HG02852 (cell line): ENCODE measurements at regions not wholly inside any gene's neighbourhood (a gene's known extent, or its start where the extent isn't known, plus 50 kb on each side); places are given as distances from the start of the nearest gene placed in this dataset.
"Not testable (repeated sequence)": the region's sequence is repeated elsewhere in the genome, so short reads cannot be mapped to it uniquely, and the experiment has no call there.

Experiments
- ATAC-seq: cut with Tn5 transposase; IDR thresholded peaks from one replicate; pipeline ENCODE4 v1.9.1; 2021; ENCODE audit warnings: mild to moderate bottlenecking, moderate library complexity; ENCODE audit not compliant: unreplicated experiment

DNA sequence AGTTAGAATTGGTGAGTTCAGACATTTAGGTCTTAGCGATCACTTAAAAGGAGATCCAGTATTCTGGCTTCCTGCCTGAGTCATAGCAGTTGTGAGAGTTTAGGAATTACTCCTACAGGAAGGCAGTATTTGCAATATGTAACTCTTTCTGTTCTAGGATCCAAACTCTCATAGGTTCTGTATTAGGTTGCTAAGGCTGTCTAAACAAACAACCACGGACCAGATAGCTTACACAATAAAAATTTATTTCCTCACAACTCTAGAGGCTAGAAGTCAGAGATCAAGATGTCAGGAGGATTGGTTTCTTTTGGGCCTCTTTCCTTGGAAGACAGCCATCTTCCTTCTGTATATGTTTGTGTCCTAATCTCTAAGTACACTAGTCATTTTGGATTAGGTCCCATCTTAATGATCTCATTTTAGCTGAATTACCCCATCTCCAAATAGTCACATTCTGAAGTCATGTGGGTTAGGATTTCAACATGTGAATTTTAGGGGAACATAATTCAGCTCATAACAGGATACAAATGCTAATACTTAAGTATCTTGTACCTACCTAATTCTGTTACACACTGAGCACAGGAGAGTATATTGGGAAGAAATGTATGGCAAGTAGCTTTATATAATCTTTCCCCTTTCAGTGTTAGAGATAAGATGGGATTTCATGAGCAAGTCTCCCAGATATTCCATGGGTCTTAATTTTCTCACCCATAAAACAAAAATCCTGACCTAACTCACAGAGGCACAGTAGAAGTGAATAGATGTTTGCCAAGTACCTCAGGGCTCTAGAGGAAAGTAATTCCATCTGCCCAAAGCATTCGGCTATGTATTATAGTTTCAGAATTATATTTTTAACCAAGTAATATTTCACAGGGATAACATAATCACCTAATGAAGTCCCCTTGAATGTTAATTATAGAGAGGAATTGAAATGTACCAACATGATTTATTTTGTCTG, 144.4 kb downstream of the PTBP2 start:
- no peak for ATAC-seq

DNA sequence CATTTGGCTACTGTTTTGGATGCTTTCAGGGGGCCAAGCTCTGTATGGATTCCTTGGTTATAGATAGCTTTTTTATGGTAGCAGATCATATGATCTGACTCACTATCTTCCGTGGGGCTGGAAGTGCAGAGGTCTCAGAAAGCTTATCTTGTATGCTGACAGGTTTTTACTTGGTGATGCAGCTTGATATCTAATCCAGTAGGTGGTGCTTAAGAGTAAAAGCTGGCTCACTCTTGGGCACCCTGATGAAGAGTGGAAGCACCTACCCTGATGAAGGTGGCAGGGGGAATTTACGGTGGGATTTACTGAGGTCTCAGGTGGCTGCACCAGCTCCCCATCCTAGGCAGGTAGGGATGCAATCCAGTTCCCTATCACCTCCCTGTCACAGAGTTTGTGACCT, 151.2 kb downstream of the PTBP2 start:
- no peak for ATAC-seq

DNA sequence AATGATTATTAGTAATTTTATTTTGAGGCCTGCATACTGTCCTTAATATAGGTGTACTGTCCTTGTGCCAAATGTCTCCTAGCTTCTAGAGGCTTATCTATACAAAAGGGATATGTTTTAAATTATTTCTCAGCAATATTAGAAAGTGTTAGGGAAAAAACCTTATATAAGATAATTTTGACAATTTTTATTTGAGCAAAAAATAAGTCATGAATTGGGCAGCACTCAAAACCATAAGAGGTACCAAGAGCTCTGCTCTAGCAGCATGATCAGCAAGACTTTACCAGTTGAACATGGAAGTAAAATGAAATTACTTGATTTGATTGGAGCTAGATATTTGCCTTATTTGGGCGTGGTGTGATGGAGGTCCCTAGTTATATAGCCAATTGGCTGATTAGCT, 157.1 kb downstream of the PTBP2 start:
- no peak for ATAC-seq

DNA sequence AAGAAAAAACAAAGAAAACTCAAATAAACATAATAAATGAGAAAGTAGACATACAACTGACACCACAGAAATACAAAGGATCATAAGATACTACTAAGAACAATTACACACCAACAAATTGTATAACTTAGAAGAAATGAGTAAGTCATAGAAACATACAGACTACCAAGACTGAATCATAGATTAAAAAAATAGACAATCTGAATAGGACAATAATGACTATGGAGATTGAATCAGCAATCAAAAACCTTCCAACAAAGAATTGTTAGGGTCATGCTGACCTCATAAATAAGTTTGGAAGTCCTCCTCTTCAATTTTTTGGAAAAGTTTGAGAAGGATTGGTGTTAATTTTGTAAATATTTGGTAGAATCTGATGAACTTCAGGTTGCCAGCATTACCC, 159.0 kb downstream of the PTBP2 start:
- ATAC-seq = no peak

DNA sequence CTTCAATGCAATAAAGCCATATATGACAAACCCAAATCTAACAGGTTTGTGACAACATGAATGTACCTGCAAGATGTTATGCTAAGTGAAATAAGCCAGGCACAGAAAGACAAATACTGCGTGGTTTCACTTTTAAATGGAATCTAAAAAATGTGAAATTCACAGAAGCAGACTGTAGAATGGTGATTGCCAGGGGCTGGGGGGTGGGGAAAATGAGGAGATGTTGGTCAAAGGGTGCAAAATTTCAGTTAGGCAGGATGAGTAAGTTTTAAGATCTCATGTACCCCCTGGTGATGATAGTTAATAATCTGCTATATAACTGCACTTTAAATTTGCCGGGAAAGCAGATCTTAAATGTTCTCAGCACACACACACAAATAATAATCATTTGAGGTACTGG, 160.5 kb downstream of the PTBP2 start:
- ATAC-seq = no peak

DNA sequence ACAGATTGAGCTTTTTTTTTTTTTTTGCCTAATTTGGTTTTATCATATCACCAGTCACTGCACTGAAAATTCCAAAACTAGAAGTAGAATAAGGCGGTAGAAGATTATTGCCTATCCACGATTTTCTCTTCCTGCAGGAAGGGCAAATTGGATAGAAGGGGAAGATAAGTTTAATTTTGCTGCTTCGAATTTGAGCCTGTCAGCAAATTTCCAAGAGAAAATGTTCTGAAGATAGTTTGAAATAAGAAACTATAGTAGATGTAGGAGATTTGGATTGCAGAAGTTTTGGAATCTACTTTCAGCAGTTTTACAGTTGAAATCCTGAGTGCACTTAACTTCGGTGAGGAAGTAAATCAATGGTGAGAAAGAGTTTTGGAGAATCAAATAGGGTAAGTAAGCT, 164.9 kb downstream of the PTBP2 start:
- no peak for ATAC-seq

DNA sequence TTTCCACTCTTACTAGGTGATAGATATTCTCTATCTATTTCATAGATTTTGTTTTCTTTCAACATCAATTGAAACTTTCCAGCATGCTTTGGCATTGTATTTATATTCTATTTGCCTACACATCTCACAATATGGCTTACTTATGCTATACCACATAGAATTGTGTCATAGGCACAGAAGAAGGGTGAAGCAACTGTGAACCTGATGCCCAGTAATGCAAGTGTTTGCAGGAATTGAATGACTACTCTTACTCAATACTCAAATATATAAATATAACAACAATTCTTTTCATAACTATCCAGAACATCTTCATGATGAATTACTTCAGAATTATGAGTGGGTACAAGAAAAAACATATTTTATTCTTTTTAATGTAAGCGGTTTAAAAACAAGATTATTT, 165.9 kb downstream of the PTBP2 start:
- no peak for ATAC-seq

DNA sequence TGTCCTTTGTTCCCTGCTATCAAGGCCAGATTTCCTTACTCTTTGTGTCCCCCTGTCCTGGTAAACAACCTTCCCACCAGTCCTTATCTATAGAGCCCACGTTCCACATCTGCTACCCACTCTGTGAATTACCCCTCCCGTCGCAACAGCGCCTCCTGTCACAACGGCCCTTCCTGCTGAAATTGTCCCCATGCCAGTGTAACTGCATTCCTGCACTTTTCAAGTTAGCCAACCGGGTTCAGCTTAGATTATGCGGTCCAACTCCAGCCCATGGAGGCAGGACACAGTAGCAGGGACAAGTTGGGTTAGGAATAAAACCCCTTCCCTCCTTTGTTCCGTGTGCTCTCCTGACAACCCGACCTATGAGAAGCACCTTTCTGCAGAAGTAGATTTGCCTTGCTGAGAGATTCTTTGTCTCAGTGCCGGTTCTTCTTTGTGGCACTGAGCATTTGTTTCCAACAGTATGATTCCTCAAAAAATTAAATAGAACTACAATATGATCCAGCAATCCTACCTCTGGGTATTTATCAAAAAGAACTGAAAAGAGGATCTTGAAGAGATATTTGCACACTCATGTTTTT, 180.3 kb downstream of the PTBP2 start:
- no peak for ATAC-seq

DNA sequence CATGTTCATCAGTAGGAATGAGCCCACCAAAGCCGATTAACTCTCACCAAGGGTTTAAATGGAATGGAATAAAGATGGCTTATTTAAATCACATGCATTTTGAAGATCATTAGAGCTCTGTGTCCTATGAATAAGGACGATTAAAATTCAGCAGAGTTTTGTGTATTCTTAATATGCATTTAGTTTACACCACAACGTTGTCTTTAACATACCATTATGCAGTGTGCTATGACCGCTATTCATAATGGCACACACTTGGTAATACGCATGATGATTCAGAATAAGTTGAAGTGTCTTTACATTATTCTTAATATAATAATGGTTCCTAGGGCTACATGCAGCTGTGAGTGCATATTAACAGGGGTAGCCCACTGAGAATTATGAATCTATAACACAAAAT, 190.7 kb downstream of the PTBP2 start:
- ATAC-seq = no peak

DNA sequence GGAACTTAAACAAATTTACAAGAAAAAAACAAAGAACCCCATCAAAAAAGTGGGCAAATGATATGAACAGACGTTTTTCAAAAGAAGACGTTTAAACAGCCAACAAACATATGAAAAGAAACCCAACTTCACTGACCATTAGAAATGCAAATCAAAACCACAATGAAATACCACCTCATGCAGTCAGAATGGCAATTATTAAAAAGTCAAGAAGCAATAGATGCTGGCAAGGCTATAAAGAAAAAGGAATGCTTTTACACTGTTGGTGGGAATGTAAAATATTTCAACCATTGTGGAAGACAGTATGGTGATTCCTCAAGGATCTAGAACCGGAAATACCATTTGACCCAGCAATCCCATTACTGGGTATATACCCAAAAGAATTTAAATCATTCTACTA, 194.1 kb downstream of the PTBP2 start:
- ATAC-seq = not testable (repeated sequence)

DNA sequence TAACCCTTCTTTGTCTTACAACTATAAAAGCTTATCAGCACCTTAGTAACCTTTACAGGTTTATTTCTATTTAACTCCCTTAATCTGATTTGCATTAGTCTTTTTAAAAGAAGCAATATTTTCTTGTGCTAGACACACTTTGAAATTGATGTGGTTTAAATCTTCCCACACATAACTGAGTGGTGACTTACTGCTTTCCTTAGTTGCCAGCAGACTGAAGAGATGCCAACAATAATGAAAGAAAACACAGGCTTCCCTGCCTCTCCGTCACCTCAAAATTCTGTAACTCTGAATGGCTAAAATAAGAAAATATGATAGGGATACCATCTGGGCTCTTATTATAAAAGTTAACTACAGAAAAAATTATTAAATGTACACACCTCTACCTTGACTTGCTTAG, 196.8 kb downstream of the PTBP2 start:
- no peak for ATAC-seq

DNA sequence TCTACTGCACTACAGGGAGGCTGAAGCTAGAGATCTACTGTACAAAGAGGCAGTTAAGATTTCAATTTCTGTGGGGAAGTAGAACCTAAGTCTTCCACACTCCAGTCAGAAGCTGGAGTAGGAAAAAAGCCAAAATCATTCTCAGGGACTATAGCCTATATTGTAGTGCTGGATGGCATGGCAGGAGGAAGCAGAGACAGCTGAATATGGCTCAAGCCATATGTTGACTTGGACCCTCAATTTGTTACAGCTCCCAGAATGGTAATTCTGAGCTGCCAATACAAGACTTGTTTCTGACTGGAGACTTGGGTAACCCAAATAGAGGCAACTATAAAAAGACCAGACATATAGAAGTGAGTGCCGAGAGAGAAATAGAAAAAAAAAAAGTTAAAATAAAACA, 200.6 kb downstream of the PTBP2 start:
- no peak for ATAC-seq

DNA sequence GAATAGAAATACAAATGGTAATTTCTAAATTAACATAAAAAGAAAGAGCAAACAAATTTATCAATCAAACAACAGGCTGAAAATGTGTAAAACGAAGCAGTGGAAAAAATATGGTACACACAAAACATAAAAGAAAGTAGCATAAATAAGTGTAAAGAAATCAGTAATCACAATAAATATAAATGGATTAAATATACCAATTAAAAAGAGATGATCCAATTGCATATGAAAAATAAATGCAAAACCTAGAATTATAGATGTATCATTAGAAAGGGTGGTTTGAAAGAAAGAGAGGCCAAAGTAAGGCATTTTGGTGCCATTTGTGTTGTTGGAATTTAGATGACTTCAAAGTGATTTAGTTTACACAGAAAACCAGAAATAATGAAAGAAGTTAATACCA, 202.2 kb downstream of the PTBP2 start:
- no peak for ATAC-seq

DNA sequence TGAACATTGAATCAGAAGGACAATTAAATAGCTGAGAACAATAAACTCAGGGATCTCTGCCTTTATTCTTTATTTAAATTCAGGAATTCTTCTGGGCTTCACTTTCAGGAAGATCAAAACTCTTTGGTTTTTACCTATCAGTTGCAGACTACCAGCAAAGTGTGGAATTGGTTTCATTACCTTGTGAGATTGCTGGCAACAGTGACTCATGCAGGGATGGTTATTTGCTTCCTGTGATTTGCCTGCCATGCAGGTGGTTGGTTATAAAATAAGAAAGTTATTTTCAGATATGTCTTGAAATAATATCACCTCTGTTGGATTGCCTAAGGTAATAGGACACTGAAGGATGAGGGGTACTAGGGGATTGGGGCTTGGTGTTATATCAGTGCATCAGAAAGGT, 204.6 kb downstream of the PTBP2 start:
- ATAC-seq = no peak

DNA sequence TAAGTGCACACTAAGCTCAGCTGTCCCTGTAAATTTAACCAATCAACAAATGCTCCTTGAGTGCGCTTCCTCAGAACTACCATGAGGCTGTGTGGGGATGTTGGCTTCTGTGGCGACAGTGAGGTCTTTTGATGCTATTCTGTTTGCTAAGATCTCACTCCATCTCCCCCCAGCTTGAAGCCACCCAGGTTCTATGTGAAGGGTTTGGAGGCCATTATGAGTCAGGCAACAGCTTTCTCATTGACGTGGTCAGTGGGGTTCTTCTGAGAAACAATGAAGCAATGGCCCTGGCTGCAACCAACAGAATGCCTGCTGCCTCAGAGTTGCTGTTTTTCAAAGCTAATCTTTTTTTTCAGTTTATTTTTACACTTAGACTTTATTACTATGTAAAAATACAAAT, 205.5 kb downstream of the PTBP2 start:
- ATAC-seq = no peak

DNA sequence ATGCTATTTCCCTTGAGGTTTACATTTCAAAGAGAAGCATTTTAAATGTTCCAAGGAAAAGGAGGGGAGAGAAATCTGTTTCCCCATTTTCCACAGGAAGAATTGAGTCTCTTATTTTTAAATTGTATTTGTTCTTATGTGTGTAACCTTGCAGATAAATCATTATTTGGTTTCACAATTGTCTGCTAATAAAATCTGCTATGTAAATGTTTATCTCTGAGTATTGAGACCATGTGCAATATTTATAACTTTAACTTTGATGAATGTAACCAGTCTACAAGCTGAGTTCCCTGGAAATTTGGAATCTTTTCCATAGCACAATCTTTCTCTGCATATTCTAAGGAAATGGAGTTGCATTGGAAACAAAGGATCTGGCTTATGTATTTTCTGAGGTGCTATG, 209.6 kb downstream of the PTBP2 start:
- ATAC-seq = no peak

DNA sequence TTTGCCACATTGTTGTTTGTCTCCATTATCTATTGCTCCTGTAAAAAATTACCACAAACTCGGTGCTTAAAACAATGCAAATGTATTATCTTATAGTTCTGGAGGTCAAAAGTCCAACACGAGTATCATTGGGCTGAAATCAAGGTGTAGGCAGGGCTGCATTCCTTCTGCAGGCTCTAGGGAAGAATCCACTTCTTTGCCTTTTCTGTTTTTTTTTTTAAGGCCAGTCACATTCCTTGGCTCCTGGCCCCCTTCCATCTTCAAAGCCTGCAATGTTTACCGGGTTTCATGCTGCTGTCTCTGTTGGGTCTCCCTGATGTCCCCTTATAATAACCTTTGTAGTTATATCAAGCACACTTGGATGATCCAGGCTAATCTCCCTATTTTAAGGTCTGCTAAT, 212.7 kb downstream of the PTBP2 start:
- no peak for ATAC-seq

DNA sequence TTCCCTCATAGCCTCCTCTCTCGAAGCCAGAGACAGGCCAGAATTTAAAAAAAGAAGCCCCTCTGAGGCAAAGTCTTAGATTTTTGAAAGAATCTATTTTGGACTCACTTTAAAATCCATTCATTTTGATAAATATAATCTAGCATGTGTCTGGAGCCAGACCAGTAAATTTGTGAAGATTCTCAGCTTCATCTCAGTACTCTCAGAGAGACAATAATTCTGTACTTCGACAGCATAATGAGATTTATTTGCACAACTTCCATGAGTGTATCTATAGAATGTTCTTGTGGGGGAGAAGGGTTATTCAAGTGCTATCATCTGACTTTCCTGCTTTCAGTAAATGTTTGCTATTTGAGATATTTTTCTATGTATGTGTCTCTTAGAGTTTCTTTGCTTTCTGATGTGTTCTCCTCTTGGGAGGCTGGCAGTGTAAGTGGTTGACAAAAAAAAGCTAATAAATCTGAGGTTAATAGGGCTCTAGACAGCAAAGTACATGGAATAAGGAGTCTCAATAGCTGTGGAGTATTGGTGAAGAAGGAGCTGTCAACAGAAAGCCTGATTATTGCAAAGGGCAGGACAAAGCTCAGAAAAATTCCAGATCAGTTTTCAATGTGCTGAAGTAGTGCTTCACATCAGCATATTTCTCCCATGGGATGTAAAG, 223.0 kb downstream of the PTBP2 start:
- ATAC-seq = no peak

DNA sequence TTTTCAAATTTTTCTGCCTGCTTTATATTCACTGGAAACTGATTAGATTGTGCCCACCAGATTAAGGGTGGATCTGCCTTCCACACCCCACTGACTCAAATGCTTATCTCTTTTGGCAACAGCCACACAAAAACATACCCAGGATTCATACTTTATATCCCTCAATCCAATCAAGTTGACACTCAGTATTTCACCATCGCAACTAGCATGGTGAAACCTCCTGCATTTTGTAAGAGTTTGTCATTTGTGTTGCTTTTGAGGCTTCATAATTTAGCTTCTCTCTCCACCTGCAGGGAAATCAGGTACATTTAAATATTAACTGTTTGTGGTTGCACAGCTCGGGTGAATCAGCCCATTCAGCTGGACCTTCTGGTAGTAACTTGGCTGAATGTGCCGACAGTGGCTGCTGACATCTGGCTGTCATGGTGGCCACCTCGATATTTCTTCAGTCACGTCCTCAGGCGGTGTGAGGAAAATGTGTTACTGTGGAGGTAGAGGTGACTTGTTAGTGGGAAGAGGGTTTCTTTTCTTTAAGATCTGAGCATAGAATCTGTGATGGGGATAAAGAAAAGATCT, 224.0 kb downstream of the PTBP2 start:
- ATAC-seq = no peak

DNA sequence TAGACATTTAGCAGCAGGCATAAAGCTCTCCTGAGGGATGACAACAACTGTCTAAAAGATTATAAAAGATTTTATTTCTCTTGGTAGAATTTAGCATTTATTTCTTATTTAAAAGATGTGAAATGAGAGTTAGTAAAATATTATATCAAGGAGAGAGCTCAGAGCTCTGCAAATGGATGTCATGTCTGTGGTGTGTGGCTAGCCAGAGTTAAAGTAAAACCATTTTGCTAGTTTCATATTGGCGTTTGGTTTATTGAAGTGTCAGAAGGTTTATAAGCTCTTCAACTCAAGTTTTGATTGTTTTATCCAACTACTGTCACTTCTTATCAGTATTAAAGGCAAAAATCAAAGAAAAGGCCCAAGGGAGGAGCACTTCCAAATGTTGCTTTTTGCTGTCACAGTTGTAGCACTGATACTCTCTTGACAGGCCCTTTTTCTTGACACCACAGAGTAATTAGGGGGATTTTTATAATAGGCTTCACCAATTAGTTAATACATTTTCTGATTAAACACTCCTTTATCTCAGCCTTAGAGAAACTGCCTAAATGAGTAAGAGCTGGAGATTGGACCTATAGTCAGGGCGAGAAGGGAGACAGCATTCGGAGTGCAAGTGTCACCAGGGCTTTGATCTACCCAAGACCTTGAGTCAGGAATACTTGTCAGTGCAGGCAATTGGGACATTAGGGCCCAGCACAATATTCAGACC, 233.9 kb downstream of the PTBP2 start:
- ATAC-seq = no peak

DNA sequence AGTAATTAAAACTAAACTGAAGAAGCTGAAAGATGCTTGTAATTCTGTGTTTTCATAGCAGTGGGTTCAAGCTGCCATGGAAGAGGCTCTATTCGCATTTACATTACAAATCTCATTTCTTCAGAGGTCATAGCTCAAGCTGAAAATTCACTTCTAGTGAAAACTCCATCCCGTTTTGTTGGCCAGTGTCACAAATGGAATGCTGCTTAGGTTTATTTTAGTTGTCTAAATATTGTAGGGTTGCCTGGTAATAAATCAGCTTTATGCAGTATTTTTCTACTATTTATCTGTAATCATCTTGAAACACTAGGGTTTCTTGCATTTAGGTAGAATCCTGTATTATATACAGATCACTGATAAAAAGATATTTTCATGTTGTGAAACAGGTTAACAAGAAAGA, 240.6 kb downstream of the PTBP2 start:
- ATAC-seq = no peak
